ENCODE measurements at regions not wholly inside any gene's neighbourhood (a gene's known extent, or its start where the extent isn't known, plus 50 kb on each side); places are given as distances from the start of the nearest gene placed in this dataset.
A peak's percentile ranks its signal among the peaks of the same experiment; 100 is the strongest.
"Not testable (repeated sequence)": the region's sequence is repeated elsewhere in the genome, so short reads cannot be mapped to it uniquely, and the experiment has no call there.

GRCh38 chr4:27075603-27076002 is 215.0 kb downstream of the STIM2 start:
- DNase-seq; intact Hi-C loops (cut with DNase I): not testable (repeated sequence)

- DNase-seq, result no peak
- intact Hi-C loops (cut with DNase I), result no loop called here
Measured at GRCh38 chr4:27078934-27079455, 218.4 kb downstream of the STIM2 start.

- intact Hi-C loops (cut with DNase I), result no loop called here
- DNase-seq, result peak in 2 of 42 donors; percentile 14 to 40
Measured at GRCh38 chr4:27081675-27082586, 221.3 kb downstream of the STIM2 start.

DNA sequence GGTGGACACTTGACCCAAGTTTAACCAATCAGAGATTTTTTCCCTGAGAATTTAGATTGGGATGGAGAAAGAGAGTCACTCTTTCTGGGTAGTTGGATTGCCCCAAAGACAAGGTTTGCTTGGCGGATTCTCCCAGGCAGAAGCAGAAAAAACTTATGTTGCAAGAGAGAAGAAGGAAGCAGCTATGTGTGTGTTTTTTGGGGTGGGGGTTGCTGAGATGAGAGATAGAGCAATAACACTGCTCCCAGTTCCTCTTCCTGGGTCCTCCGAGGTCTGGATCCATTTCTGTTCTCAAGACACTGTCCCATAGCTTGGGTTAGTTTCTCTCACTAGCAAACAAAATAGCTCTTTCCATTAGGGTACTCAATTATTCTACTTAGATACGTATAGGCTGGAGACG is 222.1 kb downstream of the STIM2 start:
- DNase-seq, result peak in 2 of 42 donors; percentile 8 to 30
- intact Hi-C loops (cut with DNase I), result no loop called here

DNA sequence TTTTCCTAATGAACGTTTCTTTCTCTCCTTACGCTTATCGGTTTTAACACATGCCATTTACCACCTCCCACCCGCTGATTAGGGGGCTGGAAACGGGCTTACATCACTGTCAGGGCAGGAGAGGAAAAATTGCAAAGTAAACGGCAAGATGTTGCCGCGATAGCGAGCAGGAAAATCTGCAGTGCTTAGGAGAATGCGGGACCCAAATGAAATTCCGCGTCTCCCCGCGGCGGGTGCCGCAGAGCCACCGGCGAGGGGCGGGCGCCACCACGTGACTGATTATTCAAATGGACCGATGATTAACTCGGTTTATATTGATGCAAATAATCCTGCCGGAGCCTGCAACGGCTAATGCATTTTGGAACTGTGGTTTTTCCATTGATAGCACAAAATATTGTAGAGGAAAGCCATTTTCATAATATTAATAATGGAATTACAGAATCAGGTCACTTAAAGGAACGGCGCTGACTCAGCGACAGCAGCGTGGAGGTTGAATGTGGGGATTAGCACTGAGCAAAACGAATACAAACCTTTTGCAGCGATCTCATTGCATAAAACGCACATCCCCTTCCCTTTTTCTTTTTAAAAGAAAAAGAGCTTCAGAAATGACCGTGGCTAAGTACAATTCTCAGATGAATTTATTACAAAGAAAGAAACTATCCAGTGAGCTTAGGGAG is 224.2 kb downstream of the STIM2 start:
- peak; percentile 58 to 90 (median 80) for DNase-seq
- intact Hi-C loops (cut with DNase I), result no loop called here

GRCh38 chr4:27085396-27085795 is 224.8 kb downstream of the STIM2 start:
- intact Hi-C loops (cut with DNase I), result no loop called here

DNA sequence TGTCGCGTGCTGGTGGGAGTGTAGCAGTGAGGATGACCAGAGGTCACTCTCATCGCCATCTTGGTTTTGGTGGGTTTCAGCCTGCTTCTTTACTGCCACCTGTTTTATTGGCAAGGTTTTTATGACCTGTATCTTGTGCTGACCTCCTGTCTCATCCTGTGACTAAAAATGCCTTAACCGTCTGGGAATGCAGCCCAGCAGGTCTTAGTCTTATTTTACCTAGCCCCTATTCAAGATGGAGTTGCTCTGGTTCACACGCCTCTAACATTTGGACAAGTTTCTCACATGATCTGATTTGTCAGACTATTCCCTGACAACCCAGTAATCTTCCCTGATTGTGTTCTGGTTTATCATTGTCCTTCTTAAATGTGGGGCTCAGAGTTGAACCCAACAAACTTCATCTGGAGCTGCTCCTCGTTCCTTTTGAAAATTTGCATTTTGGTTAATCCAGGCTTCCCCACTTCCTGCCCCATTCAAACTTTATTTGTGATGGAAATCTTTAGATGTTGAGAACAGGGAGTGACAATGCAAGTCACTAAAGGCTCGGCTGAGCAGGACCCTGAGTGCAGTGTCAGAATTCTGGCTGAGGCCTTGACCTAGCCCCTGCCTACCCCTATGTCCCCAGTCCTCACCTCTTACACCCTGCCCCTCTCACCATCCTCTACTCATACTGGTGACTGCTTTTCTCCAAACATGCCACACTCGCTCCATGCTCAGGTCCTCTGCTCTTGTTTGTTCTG is 226.8 kb downstream of the STIM2 start:
- intact Hi-C loops (cut with DNase I), result no loop called here
- peak in 3 of 42 donors; percentile 3 to 38 (median 18) for DNase-seq

More at GRCh38 chr4:27085396-27085795, 224.8 kb downstream of the STIM2 start:
- peak in 3 of 42 donors; percentile 15 to 41 (median 15) for DNase-seq

- intact Hi-C loops (cut with DNase I), result no loop called here
- DNase-seq, result peak in 2 of 42 donors; percentile 25 to 35
Measured at GRCh38 chr4:27088491-27088890, 227.8 kb downstream of the STIM2 start.

DNA sequence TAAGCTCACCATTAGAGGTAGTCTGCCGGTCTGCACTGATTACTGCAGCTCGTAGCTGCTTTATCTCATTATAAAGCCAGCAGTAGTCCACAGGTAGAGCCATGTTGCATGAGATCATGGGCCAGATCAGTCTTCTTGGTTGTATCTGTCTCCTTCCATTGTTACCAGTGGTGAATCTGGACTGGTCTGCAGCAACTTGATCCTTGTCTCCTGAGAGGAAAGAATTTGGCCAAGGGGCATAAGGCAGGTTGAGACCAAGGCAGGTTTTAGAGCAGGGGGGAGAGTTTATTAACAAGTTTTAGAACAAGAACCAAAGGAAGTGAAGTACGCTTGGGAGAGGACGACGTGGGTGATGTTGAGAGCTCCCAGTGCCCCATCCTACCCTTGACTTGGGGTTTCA is 228.5 kb downstream of the STIM2 start:
- peak in 2 of 42 donors; percentile 10 to 21 for DNase-seq
- intact Hi-C loops (cut with DNase I), result no loop called here

DNA sequence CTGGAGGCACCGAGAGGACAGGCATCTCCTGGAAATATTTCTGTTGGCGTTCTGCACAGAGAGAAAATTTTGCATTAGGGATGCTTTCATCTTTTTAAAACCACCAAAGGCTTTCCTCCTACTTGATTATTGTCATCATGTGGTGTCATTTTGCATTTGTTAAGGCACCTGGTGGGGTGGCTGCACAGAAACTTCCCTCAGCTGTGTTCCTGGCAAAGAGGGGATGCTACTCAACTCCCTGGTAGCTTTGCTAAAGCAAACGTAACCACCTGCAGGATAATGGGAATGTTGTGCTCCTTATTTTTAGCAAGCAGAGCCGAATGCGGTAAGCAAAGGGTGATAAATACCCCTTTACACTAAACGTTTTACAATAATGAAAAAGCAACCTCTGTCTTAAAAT is 229.8 kb downstream of the STIM2 start:
- intact Hi-C loops (cut with DNase I), result no loop called here
- DNase-seq, result peak in 1 of 42 donors; percentile 22

DNA sequence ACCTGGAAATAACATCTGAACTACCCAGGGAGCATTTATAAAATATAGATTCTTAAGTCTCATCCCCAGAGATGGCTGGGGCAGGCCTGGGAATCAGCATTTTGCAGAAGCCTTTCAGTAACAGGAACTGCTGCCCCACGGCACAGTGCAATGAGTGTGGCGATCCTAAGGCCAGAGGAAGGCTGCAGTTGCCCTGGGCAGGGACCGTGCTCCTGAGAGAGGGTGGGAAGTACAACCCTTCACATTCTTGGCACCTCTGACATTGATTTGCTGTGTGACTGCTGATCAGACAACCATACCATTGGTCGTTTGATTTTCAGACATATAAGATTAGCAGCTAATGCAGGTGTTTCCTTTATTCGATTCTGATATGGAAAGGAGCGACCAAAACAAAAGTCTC is 233.6 kb downstream of the STIM2 start:
- intact Hi-C loops (cut with DNase I), result no loop called here

GRCh38 chr4:27094783-27095182 is 234.1 kb downstream of the STIM2 start:
- intact Hi-C loops (cut with DNase I), result no loop called here
- DNase-seq, result no peak

More for the DNA sequence above, 233.6 kb downstream of the STIM2 start:
- no peak for DNase-seq

DNA sequence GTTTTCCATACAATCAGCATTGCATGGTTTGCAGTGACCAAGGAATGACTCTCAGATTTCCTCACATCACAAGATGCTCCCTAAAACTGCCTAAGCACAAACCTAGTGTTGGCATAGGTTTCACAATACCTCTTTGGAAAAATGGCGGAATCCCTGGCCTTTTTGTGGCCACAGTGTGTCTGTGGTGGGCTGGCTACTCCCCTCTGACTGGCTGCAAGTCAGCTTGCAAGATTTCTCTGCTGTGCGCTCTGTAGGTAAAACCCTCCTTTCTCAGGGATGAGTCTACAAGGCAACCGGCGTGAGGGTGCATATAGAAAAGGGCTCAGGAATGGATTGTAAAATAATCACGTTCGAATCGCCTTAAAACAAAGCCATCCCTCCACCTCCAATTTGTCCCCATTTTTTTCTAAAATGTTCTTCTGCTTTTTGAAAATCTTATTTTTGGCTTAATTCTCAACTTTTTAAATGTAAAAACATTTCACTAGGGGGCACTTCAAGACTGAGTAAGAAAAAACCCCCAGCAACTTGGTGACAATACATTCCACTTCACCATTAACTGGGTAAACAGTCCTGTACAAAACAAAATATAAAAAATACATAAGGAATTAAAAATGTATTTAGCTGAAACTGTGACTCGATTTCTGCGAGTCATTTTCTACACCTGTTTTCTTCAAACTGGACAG is 235.6 kb downstream of the STIM2 start:
- intact Hi-C loops (cut with DNase I), result no loop called here

GRCh38 chr4:27098034-27098433 is 237.4 kb downstream of the STIM2 start:
- intact Hi-C loops (cut with DNase I), result no loop called here
- no peak for DNase-seq

More for the DNA sequence above, 235.6 kb downstream of the STIM2 start:
- DNase-seq, result no peak

DNA sequence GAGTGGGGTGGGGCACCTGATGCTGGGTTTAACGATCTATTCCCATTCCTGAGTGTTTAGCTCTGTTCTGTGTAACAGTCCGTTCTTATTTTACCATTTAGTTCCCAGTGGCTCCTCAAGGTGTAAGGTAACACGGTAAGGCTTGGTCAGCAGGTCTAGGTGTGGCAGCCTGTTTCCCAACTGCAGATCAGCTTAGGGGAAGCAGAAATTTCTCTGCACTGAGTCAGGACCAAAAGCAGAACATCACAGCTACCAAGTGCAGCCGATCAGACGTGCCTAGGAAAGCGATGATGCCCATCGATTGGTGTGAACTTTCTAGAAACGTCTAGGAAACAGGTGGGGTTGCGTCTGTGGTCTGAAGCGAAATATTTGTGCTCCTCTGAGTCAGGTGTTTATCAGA is 240.1 kb downstream of the STIM2 start:
- intact Hi-C loops (cut with DNase I), result no loop called here
- DNase-seq, result no peak

DNA sequence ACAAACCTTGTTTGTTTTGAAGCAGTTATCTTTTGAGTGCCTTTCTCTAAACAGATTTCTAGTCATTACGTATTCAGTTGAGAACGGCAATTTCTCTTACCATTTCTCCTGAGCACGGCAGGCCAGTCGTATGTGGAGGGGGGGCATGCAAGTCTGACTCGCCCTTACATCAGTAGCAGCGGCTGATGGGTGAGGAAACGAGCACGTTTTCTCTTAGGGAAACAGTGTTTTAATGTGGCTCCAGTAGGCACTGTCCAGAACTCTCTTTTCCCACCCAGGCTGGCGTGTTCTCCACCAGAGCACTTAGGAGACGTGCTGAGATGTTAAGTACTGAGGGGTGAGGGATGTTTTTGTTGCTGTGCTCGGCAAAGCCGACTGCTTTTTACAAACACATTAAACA is 240.5 kb downstream of the STIM2 start:
- no peak for DNase-seq
- intact Hi-C loops (cut with DNase I), result no loop called here

DNA sequence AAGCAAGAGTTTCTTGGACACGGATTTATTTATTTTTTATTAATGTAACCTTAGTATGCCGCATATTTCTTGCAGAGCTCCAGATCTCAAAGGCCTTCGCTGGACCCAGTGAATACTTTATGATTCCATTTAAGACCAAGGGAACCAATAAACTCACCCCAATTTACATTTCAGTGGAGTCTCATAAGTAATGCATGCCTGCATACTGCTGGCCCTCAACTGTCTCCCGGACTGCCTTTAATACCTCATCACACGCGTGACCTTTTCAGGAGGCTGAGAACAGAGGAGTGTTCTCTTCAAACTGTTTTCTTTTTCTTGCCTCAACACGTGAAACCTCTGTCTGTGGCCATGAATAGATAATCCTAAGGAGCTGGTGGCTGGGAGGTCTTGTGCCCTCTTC is 240.9 kb downstream of the STIM2 start:
- intact Hi-C loops (cut with DNase I), result no loop called here

DNA sequence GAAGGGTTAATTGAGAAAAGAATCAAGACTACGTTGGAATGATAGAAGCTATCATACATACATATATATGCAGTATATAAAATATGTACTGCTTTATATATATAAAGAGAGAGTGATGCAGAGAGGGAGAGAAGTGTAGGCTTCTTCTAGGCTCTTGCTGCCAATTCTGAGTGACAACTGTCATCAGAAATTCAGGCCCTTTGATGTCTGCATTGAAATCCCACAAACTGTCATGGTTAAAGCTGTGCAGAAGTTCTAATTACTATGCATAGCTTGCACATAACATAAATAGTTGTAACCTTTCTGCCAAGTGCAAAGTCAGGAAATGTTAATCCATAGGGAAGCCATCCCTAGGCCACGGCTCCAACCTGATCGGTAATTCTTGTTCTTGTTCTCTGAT is 251.0 kb downstream of the STIM2 start:
- intact Hi-C loops (cut with DNase I), result no loop called here
- no peak for DNase-seq

More for the DNA sequence above, 240.9 kb downstream of the STIM2 start:
- no peak for DNase-seq

DNA sequence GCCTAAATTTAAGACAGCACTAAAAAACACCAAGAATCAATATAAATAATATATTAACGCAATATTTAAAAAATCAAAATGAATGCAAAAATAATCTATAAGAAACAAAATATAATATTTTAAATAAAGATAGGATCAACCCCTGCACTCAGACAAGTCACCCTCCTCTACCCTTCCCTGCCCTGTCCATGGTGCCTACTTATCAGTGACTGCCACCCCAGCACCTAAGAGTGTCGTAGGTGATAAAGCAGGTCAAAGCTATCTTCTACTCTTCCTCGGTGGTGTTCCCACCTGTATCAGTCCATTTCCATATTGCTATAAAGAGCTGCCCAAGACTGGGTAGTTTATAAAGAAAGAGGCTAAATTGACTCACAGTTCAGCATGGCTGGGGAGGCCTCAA is 251.9 kb downstream of the STIM2 start:
- DNase-seq, result no peak
- intact Hi-C loops (cut with DNase I), result no loop called here

Measured in head of caudate nucleus (tissue), 42 donors.